GM19240 (cell line): ENCODE measurements at regions not wholly inside any gene's neighbourhood (a gene's known extent, or its start where the extent isn't known, plus 50 kb on each side); places are given as distances from the start of the nearest gene placed in this dataset.
"Not testable (repeated sequence)": the region's sequence is repeated elsewhere in the genome, so short reads cannot be mapped to it uniquely, and the experiment has no call there.

Experiments
- DNase-seq: peaks from one replicate; pipeline ENCODE4 v3.0.0; 2011; ENCODE audit warnings: low spot score; ENCODE audit not compliant: insufficient read length

DNA sequence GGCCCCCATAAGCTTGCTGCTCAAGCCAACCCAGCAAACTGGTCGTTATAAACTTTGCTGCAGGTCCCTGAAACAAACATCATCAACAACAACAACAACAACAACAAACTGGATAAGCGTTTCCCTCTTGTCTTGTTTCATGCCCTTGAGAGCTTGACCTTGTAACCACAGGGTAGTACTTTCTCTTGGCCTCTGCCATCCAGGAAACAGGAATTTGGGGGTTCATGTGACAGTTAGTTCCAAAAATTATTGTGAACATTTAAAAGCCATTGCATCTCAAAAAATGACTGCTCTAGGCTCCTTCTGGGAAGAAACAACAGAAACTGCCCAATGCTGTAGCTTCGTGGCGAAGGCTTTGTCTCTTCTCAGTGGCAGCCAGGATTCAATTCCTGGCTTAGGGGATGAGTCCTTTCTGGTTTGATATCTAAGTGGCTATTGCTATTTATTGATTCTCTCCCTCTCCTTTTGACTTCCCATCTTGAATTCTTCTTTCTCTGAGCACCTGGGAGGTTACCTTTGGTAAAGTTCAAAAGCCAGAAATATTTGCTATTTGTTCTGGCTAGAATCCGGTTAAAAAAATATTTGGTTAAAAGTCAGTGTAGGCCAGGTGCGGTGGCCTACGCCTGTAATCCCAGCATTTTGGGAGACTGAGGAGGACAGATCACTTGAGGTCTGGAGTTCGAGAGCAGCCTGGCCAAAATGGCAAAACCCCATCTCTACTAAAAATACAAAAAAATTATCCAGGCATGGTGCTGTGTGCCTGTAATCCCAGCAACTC lies 52.0 kb upstream of the CPM start:
- no peak for DNase-seq

DNA sequence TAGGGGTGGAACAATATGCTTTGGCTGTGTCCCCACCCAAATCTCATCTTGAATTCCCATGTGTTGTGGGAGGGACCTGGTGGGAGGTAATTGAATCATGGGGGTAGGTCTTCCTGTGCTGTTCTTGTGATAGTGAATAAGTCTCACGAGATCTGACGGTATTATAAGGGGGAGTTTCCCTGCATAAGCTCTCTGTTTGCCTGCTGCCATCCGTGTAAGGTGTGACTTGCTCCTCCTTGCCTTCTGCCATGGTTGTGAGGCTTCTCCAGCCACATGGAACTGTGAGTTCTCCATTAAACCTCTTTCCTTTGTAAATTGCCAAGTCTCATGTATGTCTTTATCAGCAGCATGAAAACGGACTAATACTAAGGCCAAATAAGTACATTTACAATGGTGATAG lies 64.6 kb upstream of the CPM start:
- DNase-seq, result not testable (repeated sequence)

- no peak for DNase-seq
Observed at GRCh38 chr12:68998041-68998440, 65.1 kb upstream of the CPM start.

- no peak for DNase-seq
Observed at GRCh38 chr12:69000074-69000473, 67.1 kb upstream of the CPM start.

DNA sequence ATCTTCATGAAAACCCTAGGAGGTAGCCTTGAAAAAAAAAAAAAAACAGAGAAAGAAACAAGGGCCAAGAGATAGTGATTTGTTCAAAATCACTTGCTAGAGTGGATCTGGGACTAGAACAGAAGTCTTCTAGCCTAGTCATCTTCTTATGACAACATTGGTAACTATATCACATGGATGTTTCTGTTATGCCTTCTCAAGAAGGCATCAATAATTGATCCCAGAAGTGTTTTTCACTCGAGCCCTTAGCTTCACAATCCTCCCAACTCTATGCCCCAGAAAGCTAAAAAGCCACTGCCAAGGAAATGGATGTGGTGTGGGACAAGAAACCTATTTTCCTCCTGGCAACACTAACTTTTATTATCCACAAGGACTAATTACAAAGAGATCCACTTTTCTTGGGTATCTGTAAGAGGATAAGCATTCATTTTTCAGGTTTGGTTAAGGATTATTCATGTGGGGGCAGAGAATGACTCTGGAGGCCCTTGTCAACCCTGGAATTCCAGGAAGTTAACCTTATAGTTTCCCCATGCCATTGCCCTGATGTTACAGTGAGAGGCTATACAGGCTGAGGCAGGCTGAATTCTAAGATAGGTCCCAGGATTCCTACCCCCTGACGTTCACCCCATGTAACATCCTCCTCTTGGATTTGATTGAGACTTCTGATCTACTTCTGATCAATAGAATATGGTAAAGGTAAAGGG lies 67.7 kb upstream of the CPM start:
- DNase-seq, result no peak

- DNase-seq, result no peak
Observed at GRCh38 chr12:69001251-69001650, 68.3 kb upstream of the CPM start.

- DNase-seq, result no peak
Observed at GRCh38 chr12:69002969-69003368, 70.0 kb upstream of the CPM start.

GRCh38 chr12:69003991-69004390 lies 71.0 kb upstream of the CPM start:
- DNase-seq, result no peak

- no peak for DNase-seq
Observed at GRCh38 chr12:69007101-69007854, 74.3 kb upstream of the CPM start.

- DNase-seq, result no peak
Observed at GRCh38 chr12:69007855-69008351, 74.9 kb upstream of the CPM start.

DNA sequence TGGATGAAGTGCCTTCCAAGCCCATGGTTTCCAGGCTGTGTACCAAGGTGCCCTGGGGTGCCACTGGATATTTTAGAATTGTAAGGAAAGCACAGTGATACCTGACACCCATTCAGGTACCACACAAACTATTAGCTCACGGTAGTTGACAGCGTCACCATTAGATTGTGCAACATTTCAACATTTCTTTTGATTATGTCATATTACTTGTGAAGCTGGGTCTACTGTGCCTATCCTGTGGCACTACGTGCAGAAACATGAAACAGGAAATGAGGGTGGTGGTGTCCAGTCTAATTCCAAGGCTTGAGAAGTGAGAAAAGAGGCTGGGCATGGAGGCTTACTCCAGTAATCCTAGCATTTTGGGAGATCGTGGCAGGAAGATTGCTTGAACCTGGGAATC lies 75.5 kb upstream of the CPM start:
- DNase-seq, result no peak

GRCh38 chr12:69014047-69014446 lies 81.1 kb upstream of the CPM start:
- no peak for DNase-seq

GRCh38 chr12:69015017-69015416 lies 82.0 kb upstream of the CPM start:
- DNase-seq, result no peak

- DNase-seq, result no peak
Observed at GRCh38 chr12:69015831-69016230, 82.9 kb upstream of the CPM start.

GRCh38 chr12:69019082-69019481 lies 86.1 kb upstream of the CPM start:
- no peak for DNase-seq

DNA sequence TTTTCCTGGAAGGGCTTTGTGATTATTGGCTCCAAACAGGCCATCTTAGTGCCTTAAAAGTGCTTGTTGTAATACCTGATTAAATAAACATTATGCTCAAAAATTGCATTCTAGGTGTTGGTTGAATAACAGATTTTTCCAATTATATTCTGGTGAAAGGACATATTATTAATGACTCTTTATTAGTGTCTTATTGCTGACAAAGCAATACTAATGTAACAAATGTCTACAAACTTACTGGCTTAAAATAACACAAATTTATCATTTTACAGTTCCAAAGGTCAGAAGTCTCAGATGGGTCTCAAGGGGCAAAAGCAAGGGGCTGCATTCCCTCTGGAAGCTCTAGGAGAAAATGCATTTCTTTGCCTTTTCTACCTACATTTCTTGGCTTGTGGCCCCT lies 86.9 kb upstream of the CPM start:
- no peak for DNase-seq

DNA sequence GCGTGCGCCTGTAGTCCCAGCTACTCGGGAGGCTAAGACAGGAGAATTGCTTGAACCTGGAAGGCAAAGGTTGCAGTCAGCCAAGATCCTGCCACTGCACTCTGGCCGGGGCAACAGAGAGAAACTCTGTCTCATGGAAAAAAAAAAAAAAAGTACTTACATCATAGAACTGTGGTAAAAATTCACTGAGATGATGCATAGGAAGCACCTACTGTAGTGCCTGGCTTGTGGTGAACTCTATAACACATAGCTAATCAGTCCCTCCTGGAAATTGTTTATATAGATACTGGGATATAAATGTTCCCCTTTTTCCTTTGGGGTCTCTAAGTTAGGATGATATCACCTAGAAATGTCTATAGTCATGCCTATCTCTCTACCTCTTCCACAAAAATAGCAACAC lies 89.7 kb upstream of the CPM start:
- DNase-seq, result no peak

DNA sequence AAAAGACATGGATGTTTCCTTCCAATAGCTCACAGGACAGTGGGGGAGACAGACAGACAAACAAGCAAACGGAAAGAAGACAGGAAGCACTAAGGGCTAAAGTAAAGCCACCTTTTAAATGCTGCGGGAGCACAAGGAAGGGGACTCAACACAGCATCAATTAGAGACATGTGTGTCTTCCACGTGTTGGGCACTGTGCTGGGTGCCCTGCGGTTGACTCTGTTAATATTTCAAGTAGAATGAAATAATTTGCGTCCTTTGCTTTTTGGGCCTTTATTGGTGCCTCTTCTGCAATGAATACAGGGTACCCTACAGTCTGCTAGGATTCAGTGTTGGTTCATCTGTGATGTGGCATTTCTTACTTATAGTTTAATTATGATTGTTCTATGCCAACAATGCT lies 90.9 kb upstream of the CPM start:
- no peak for DNase-seq

- DNase-seq, result no peak
Observed at GRCh38 chr12:69024413-69024812, 91.4 kb upstream of the CPM start.

DNA sequence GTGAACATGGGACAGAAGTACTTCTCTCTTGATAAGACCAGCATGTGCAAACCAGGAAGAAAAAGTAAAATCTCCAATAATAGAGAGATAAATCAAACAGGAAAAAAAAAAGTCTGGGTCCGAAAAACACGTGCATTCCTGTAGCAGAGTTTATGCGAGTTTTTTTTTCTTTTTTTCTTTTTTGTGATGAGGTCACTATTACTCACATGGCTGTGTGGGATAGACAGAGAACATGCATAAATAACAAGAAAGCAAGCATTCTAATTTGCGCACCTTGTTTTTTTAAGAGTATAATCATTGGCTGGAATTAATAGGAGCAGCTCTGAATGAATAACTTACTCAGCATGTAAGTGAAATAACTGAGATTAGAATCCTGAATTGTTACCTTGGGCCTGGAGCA lies 91.9 kb upstream of the CPM start:
- DNase-seq, result no peak

DNA sequence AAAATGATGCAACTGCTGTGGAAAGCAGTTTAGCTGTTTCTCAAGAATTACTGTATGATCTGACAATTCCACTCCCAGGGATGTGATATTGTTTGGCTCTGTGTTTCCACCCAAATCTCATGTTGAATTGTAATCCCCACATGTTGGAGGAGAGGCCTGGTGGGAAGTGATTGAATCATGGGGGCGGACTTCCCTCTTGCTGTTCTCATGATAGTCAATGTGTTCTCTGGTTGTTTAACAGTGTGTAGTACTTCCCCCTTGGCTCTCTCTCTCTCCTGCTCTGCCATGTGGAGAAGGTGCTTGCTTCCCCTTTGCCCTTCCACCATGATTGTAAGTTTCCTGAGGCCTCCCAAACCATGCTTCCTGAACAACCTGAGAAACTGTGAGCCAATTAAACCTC lies 93.4 kb upstream of the CPM start:
- no peak for DNase-seq

GRCh38 chr12:69027411-69027881 lies 94.5 kb upstream of the CPM start:
- DNase-seq, result no peak
